ENCODE measurements at regions not wholly inside any gene's neighbourhood (a gene's known extent, or its start where the extent isn't known, plus 50 kb on each side); places are given as distances from the start of the nearest gene placed in this dataset.

DNA sequence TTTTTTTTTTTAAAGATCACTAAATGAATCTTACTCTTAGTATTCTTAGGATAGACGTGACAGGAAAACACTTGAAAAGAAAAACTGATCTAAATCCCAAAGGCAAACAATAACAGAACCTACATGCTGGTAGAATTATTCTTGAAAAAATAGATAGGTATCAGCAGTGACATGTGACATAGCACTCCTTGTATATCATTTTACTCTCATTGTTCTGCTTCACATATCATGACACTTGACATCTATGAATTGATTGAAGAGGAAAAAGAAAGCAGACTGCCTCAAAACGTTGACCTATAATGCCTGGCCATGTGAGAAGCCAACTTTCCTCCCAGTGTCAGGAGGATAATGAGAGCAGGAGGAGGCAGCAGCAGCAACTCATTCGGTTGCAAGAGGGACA lies 555.2 kb downstream of the GABRG1 start:
- Histone ChIP-seq H3K4me3 (no peak overlapping the region), H3K9me3 (no peaks in the 10 kb centered on the region), H3K36me3 (no peaks in the 10 kb centered on the region), H3K4me1 (no peaks in the 10 kb centered on the region), H3K27me3 (no peaks in the 10 kb centered on the region), H3K27ac (no peak overlapping the region)
- intact Hi-C loops (cut with DNase I) = no loop called here
- TF ChIP-seq, protein P1, sequence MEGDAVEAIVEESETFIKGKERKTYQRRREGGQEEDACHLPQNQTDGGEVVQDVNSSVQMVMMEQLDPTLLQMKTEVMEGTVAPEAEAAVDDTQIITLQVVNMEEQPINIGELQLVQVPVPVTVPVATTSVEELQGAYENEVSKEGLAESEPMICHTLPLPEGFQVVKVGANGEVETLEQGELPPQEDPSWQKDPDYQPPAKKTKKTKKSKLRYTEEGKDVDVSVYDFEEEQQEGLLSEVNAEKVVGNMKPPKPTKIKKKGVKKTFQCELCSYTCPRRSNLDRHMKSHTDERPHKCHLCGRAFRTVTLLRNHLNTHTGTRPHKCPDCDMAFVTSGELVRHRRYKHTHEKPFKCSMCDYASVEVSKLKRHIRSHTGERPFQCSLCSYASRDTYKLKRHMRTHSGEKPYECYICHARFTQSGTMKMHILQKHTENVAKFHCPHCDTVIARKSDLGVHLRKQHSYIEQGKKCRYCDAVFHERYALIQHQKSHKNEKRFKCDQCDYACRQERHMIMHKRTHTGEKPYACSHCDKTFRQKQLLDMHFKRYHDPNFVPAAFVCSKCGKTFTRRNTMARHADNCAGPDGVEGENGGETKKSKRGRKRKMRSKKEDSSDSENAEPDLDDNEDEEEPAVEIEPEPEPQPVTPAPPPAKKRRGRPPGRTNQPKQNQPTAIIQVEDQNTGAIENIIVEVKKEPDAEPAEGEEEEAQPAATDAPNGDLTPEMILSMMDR (IDR thresholded peaks at IDR 0.05) = no peak
- 31 to 51% methylated on average over 3 of the region's 3 CpGs for WGBS, 2 donors
- FAIRE-seq = no peak
- ATAC-seq = no peak
- DNase-seq = no peak

DNA sequence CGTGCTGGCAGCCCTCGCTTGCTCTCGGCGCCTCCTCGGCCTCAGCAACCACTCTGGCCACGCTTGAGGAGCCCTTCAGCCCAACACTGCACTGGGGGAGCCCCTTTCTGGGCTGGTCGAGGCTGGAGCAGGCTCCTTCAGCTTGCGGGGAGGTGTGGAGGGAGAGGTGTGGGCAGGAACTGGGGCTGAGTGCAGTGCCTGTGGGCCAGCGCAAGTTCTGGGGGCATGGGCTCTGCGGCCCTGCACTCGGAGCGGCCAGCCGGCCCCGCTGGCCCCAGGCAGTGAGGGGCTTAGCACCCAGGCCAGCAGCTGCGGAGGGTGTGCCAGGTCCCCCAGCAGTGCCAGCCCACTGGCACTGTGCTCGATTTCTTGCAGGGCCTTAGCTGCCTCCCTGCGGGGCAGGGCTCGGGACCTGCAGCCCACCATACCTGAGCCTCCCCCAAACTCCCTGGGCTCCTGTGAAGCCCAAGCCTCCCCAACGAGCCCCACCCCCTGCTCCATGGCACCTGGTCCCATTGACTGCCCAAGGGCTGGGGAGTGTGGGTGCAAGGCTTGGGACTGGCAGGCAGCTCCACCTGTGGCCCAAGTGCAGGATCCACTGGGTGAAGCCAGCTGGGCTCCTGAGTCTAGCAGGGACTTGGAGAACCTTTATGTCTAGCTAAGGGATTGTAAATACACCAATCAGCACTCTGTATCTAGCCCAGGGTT lies 556.8 kb downstream of the GABRG1 start:
- ATAC-seq (no peak), DNase-seq (peak in 2 of 6 donors; percentile 12 to 43), FAIRE-seq (no peak)
- Histone ChIP-seq H3K9me3 (no peaks in the 10 kb centered on the region), H3K4me3 (no peak overlapping the region), H3K36me3 (no peaks in the 10 kb centered on the region), H3K27me3 (no peaks in the 10 kb centered on the region), H3K27ac (no peak overlapping the region), H3K4me1 (no peaks in the 10 kb centered on the region)
- 67 to 74% methylated on average over 18 to 19 of the region's 19 CpGs for WGBS, 2 donors
- TF ChIP-seq, protein P1 (IDR thresholded peaks at IDR 0.05) = no peak
- intact Hi-C loops (cut with DNase I) = no loop called here

DNA sequence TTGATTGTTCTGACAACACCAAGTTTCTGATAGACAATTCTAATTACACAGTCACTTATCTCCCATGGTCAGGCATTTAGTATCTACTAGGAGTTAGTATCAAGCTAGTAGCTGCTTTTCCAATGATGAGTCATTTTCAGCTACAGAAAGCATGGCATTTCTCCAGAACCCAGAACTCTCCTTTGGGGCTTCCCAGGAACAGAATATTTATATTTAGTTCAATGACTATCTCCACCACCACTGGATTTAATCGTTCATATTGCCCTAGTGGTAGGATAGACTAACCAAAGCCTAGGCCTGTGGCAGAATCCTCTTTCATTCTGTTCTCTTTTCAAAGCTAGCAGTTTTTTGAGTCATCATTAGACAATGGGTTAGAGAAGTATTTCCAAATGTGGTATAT lies 569.4 kb downstream of the GABRG1 start:
- H3K4me3 ChIP-seq = no peak overlapping the region
- H3K27ac ChIP-seq = no peak overlapping the region
- FAIRE-seq (no peak), ATAC-seq (no peak), DNase-seq (no peak)
- intact Hi-C loops (cut with DNase I) = no loop called here
- peaks cover 0 to 5% (median 0%) of the 10 kb centered on the region in 4 donors for H3K27me3 ChIP-seq
- no peaks in the 10 kb centered on the region for H3K9me3 ChIP-seq
- 56 to 62% methylated on average over 1 of the region's 1 CpG for WGBS, 2 donors
- H3K4me1 ChIP-seq = no peaks in the 10 kb centered on the region
- TF ChIP-seq, protein P1 (IDR thresholded peaks at IDR 0.05) = no peak
- H3K36me3 ChIP-seq = no peaks in the 10 kb centered on the region

DNA sequence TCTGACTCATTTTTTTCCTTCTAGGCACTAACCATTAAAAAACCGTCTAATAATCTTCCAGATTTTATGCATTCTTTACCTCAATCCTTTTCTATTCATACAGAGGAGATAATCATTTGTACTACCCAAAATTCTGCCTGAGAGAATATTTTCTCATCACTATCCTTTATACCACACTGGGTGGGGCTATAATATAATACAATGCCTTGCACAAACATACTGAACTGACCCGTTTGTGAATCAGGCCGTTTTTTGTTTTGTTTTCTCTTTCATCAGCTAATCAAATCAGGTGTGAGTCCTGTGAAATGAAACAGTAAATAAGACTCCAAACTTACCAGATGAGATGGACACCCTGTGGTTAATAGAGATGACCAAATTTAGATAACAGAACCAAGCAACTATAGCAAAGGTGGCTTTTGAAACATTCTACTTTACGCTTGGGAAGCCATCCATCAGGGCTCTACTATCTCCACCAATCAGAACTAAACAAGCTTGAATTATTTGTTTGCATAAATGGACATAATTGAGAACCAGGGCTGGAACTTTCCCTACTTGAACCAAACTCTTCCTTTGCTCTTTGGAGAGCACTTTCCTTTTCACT lies 573.0 kb downstream of the GABRG1 start:
- no peak overlapping the region for H3K4me3 ChIP-seq
- TF ChIP-seq, protein P1 (IDR thresholded peaks at IDR 0.05) = no peak
- intact Hi-C loops (cut with DNase I) = no loop called here
- H3K4me1 ChIP-seq = no peaks in the 10 kb centered on the region
- FAIRE-seq = no peak
- no peaks in the 10 kb centered on the region for H3K9me3 ChIP-seq
- no peak overlapping the region for H3K27ac ChIP-seq
- H3K27me3 ChIP-seq = no peaks in the 10 kb centered on the region
- DNase-seq = no peak
- no peak for ATAC-seq
- no peaks in the 10 kb centered on the region for H3K36me3 ChIP-seq
- WGBS, 2 donors = 23 to 27% methylated on average over 4 of the region's 4 CpGs

DNA sequence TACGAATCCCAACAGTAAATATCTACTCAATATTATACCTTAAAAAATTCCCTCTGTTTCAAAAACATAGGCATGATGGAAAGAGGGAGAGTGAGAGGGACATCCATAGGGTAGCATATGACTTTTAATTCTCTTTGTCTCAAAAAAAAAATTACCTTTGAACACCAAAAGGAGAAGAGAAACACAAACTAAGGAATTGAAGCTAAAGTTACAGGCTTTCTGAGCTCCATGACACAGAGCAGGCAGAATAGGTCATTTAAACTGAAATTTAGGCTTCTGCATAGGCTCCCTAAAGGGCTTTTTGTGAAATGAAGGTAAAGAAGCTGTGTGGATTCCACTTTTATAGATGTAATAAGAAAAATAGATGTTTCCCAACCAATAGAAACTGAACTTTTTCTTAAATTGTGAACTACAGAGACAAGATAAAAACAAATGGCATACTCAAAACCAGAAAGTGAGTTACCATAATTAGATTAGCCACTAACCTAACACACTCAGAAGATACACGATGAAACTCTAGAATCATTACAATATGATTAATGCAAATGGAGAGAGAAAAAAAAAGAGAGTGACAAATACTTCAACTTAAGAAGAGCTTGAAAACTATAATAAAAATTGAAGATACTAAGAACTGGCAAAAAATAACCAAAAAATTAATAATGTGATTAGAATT lies 584.6 kb downstream of the GABRG1 start:
- Histone ChIP-seq H3K27ac (no peak overlapping the region), H3K9me3 (no peaks in the 10 kb centered on the region), H3K27me3 (no peaks in the 10 kb centered on the region), H3K4me3 (no peak overlapping the region), H3K4me1 (no peaks in the 10 kb centered on the region), H3K36me3 (no peaks in the 10 kb centered on the region)
- 57 to 72% methylated on average over 2 of the region's 2 CpGs for WGBS, 2 donors
- no peak for DNase-seq
- peak; percentile 69 for FAIRE-seq
- TF ChIP-seq, protein P1 (IDR thresholded peaks at IDR 0.05) = no peak
- intact Hi-C loops (cut with DNase I) = no loop called here
- no peak for ATAC-seq

Measured in pancreas (tissue), 10 donors.